ENCODE measurements at regions not wholly inside any gene's neighbourhood (a gene's known extent, or its start where the extent isn't known, plus 50 kb on each side); places are given as distances from the start of the nearest gene placed in this dataset.

DNA sequence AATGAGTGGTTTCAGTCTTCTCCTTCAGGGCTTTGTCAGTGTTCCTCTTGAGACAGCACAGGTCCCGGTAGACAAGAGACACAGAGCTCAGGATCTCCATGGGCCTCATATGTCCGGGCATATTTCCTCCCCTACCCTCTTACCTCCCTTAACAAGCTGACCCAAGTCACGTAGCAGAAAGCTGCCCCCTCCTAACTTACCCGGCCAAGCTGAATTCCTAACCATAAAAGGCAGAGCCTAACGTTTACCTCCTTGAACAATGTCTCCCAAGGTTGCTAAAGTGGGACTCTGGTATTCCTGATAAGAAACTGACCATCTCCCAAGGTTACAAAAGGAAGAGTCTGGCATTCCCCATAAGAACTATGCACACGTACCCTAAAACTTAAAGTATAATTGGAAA lies 182.2 kb upstream of the USP15 start:
- TF ChIP-seq CTCF (conservative IDR thresholded peaks at IDR 0.05; ENCODE audit: low read length) = no peak
- TF ChIP-seq EZH2phosphoT487 (IDR thresholded peaks at IDR 0.05; ENCODE audit: borderline replicate concordance) = no peak

Measured in Loucy (cell line).